ENCODE measurements at regions not wholly inside any gene's neighbourhood (a gene's known extent, or its start where the extent isn't known, plus 50 kb on each side); places are given as distances from the start of the nearest gene placed in this dataset.

GRCh38 chr4:175281894-175282293 lies 363.7 kb downstream of the ADAM29 start:
- Mint-ChIP-seq H3K4me3 (ENCODE audit: unreplicated experiment) (no peak overlapping the region), H3K4me1 (ENCODE audit: low read depth, unreplicated experiment) (no peaks in the 10 kb centered on the region), H3K9me3 (ENCODE audit: unreplicated experiment) (peaks cover 3% of the 10 kb centered on the region), H3K27ac (ENCODE audit: unreplicated experiment) (no peak overlapping the region), H3K36me3 (ENCODE audit: low read depth, unreplicated experiment) (no peaks in the 10 kb centered on the region), H3K27me3 (ENCODE audit: low read depth, unreplicated experiment) (no peaks in the 10 kb centered on the region)
- Histone ChIP-seq H3K27me3 (ENCODE audit: insufficient read depth, low read length) (no peaks in the 10 kb centered on the region), H3K9ac (ENCODE audit: low read length) (no peak overlapping the region), H4K20me1 (ENCODE audit: insufficient read depth, low read length) (no peaks in the 10 kb centered on the region), H3K79me2 (ENCODE audit: insufficient read depth, low read length) (no peaks in the 10 kb centered on the region), H3K4me3 (ENCODE audit: insufficient read depth, low read depth, low read length) (no peak overlapping the region), H3K36me3 (ENCODE audit: insufficient read depth, low read length) (no peaks in the 10 kb centered on the region), H3K27ac (ENCODE audit: low read depth, low read length) (no peak overlapping the region), H3K4me2 (ENCODE audit: low read length) (no peak overlapping the region), H3K9me3 (ENCODE audit: insufficient read depth, low read depth, low read length) (no peaks in the 10 kb centered on the region), H2AFZ (ENCODE audit: low read depth, low read length) (no peak overlapping the region), H3K4me1 (ENCODE audit: insufficient read depth, low read length) (no peaks in the 10 kb centered on the region)
- no peak for DNase-seq (ENCODE audit: low read depth)
- TF ChIP-seq, protein P1, sequence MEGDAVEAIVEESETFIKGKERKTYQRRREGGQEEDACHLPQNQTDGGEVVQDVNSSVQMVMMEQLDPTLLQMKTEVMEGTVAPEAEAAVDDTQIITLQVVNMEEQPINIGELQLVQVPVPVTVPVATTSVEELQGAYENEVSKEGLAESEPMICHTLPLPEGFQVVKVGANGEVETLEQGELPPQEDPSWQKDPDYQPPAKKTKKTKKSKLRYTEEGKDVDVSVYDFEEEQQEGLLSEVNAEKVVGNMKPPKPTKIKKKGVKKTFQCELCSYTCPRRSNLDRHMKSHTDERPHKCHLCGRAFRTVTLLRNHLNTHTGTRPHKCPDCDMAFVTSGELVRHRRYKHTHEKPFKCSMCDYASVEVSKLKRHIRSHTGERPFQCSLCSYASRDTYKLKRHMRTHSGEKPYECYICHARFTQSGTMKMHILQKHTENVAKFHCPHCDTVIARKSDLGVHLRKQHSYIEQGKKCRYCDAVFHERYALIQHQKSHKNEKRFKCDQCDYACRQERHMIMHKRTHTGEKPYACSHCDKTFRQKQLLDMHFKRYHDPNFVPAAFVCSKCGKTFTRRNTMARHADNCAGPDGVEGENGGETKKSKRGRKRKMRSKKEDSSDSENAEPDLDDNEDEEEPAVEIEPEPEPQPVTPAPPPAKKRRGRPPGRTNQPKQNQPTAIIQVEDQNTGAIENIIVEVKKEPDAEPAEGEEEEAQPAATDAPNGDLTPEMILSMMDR (IDR thresholded peaks at IDR 0.05; ENCODE audit: insufficient read depth, low read depth, low read length) = no peak
- TF ChIP-seq EZH2 (IDR thresholded peaks at IDR 0.05; ENCODE audit: insufficient read depth, low read length) = no peak
- no peak for FAIRE-seq

GRCh38 chr4:175282407-175282806 lies 364.2 kb downstream of the ADAM29 start:
- Histone ChIP-seq H3K36me3 (ENCODE audit: insufficient read depth, low read length) (no peaks in the 10 kb centered on the region), H4K20me1 (ENCODE audit: insufficient read depth, low read length) (no peaks in the 10 kb centered on the region), H3K4me3 (ENCODE audit: insufficient read depth, low read depth, low read length) (no peak overlapping the region), H3K79me2 (ENCODE audit: insufficient read depth, low read length) (no peaks in the 10 kb centered on the region), H3K27ac (ENCODE audit: low read depth, low read length) (no peak overlapping the region), H3K9ac (ENCODE audit: low read length) (no peak overlapping the region), H3K27me3 (ENCODE audit: insufficient read depth, low read length) (no peaks in the 10 kb centered on the region), H3K9me3 (ENCODE audit: insufficient read depth, low read depth, low read length) (no peaks in the 10 kb centered on the region), H2AFZ (ENCODE audit: low read depth, low read length) (no peak overlapping the region), H3K4me2 (ENCODE audit: low read length) (no peak overlapping the region), H3K4me1 (ENCODE audit: insufficient read depth, low read length) (no peaks in the 10 kb centered on the region)
- no peak overlapping the region for H3K27ac Mint-ChIP-seq (ENCODE audit: unreplicated experiment)
- DNase-seq (ENCODE audit: low read depth) (peak; percentile 11), FAIRE-seq (no peak)
- no peaks in the 10 kb centered on the region for H3K36me3 Mint-ChIP-seq (ENCODE audit: low read depth, unreplicated experiment)
- TF ChIP-seq EZH2 (IDR thresholded peaks at IDR 0.05; ENCODE audit: insufficient read depth, low read length) = no peak
- TF ChIP-seq, protein P1 (IDR thresholded peaks at IDR 0.05; ENCODE audit: insufficient read depth, low read depth, low read length) = no peak
- H3K4me3 Mint-ChIP-seq (ENCODE audit: unreplicated experiment) = no peak overlapping the region
- no peaks in the 10 kb centered on the region for H3K4me1 Mint-ChIP-seq (ENCODE audit: low read depth, unreplicated experiment)
- no peaks in the 10 kb centered on the region for H3K27me3 Mint-ChIP-seq (ENCODE audit: low read depth, unreplicated experiment)
- peaks cover 3% of the 10 kb centered on the region for H3K9me3 Mint-ChIP-seq (ENCODE audit: unreplicated experiment)

DNA sequence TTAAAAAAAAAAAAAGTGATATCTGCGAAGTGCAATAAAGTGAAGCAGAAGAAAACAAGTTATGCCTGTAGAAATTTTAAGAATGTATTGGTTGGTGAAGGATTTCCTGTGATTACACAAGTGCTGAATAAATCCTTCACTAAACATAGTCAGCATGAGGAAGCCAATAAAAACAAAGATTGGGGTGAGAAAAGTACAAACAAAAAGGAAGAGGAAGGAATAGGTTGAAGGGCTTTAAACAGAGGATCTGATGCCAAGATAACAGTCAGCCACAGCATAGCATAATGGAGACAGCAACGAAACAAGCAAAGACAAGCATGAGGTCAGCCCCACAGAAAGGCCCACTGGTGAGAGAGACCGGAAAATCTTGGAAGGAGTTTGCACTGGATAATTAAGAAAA lies 372.2 kb downstream of the ADAM29 start:
- Mint-ChIP-seq H3K9me3 (ENCODE audit: unreplicated experiment) (peaks cover 8% of the 10 kb centered on the region), H3K27me3 (ENCODE audit: low read depth, unreplicated experiment) (no peaks in the 10 kb centered on the region), H3K36me3 (ENCODE audit: low read depth, unreplicated experiment) (no peaks in the 10 kb centered on the region), H3K27ac (ENCODE audit: unreplicated experiment) (no peak overlapping the region), H3K4me1 (ENCODE audit: low read depth, unreplicated experiment) (peaks cover 7% of the 10 kb centered on the region), H3K4me3 (ENCODE audit: unreplicated experiment) (no peak overlapping the region)
- Histone ChIP-seq H3K4me2 (ENCODE audit: low read length) (no peak overlapping the region), H3K36me3 (ENCODE audit: insufficient read depth, low read length) (no peaks in the 10 kb centered on the region), H3K79me2 (ENCODE audit: insufficient read depth, low read length) (no peaks in the 10 kb centered on the region), H3K9ac (ENCODE audit: low read length) (no peak overlapping the region), H3K27ac (ENCODE audit: low read depth, low read length) (no peak overlapping the region), H2AFZ (ENCODE audit: low read depth, low read length) (no peak overlapping the region), H4K20me1 (ENCODE audit: insufficient read depth, low read length) (no peaks in the 10 kb centered on the region), H3K4me3 (ENCODE audit: insufficient read depth, low read depth, low read length) (no peak overlapping the region), H3K27me3 (ENCODE audit: insufficient read depth, low read length) (no peaks in the 10 kb centered on the region), H3K4me1 (ENCODE audit: insufficient read depth, low read length) (no peaks in the 10 kb centered on the region), H3K9me3 (ENCODE audit: insufficient read depth, low read depth, low read length) (no peaks in the 10 kb centered on the region)
- FAIRE-seq (no peak), DNase-seq (ENCODE audit: low read depth) (peak; percentile 62)
- no peak for TF ChIP-seq EZH2 (IDR thresholded peaks at IDR 0.05; ENCODE audit: insufficient read depth, low read length)
- TF ChIP-seq, protein P1 (IDR thresholded peaks at IDR 0.05; ENCODE audit: insufficient read depth, low read depth, low read length) = no peak
